ENCODE measurements at regions not wholly inside any gene's neighbourhood (a gene's known extent, or its start where the extent isn't known, plus 50 kb on each side); places are given as distances from the start of the nearest gene placed in this dataset.

DNA sequence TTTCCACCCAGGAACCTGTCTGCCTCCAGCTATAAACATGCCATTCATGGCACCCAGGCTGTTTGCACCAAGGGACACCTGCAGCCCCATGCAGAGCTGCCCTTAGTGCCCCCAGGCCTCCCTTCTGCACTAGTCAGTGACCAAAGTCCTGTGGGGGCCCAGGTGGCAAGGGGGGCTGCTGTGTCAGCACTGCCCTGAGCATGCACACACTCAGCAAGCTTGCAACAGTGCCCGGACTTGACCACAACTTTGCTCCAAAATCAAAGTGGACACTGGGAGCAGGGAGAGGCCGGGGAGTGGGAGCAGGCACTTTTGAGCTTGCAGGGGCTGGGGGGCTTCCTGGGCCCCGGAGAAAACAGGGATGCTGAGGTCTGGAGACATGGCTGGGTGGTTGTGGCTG, 192.9 kb upstream of the MBL2 start:
- TF ChIP-seq, protein P1, sequence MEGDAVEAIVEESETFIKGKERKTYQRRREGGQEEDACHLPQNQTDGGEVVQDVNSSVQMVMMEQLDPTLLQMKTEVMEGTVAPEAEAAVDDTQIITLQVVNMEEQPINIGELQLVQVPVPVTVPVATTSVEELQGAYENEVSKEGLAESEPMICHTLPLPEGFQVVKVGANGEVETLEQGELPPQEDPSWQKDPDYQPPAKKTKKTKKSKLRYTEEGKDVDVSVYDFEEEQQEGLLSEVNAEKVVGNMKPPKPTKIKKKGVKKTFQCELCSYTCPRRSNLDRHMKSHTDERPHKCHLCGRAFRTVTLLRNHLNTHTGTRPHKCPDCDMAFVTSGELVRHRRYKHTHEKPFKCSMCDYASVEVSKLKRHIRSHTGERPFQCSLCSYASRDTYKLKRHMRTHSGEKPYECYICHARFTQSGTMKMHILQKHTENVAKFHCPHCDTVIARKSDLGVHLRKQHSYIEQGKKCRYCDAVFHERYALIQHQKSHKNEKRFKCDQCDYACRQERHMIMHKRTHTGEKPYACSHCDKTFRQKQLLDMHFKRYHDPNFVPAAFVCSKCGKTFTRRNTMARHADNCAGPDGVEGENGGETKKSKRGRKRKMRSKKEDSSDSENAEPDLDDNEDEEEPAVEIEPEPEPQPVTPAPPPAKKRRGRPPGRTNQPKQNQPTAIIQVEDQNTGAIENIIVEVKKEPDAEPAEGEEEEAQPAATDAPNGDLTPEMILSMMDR (IDR thresholded peaks at IDR 0.05): no peak
- no peak for TF ChIP-seq ZFX (IDR thresholded peaks at IDR 0.05; ENCODE audit: borderline replicate concordance)

Data from 22Rv1 (cell line).